ENCODE measurements at regions not wholly inside any gene's neighbourhood (a gene's known extent, or its start where the extent isn't known, plus 50 kb on each side); places are given as distances from the start of the nearest gene placed in this dataset.
"Not testable (repeated sequence)": the region's sequence is repeated elsewhere in the genome, so short reads cannot be mapped to it uniquely, and the experiment has no call there.

GRCh38 chr1:206297145-206298031, 94.0 kb downstream of the SRGAP2 start:
- not testable (repeated sequence) for H3K4me2 ChIP-seq; H4K20me1 ChIP-seq; H3K36me3 ChIP-seq; H3K9ac ChIP-seq; H3K27me3 ChIP-seq; H3K4me3 ChIP-seq; H3K9me3 ChIP-seq (replicated peaks in 1 of 11); H3K27ac ChIP-seq
- peaks cover 0 to 14% (median 3%) of the 10 kb centered on the region in 10 experiments; a peak in 5 of 20 replicates for H3K4me1 ChIP-seq

DNA sequence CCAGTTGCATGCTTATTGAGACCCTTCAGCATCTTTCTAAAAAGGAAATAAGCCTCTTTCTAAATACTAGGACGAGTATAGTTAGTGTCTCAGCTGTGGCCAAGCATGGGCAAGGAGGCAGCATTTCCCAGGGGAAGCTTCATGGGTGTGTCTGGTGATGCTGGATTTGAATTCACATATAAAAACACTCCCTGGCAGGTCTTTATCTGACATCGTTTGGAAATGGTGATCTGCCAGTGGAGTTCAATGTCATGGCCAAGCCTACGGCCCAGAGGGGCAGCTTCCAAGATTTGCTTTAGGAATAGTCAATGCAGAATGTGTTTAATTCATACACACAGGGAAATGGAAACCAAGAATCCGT, 94.7 kb downstream of the SRGAP2 start:
- H3K27me3 ChIP-seq; H3K4me3 ChIP-seq; H3K9me3 ChIP-seq (replicated peaks in 1 of 11); H4K20me1 ChIP-seq; H3K9ac ChIP-seq; H3K36me3 ChIP-seq; H3K27ac ChIP-seq: not testable (repeated sequence)
- Histone ChIP-seq H3K4me2 (peak overlapping the region in 1 of 11 experiments; percentile 29; a peak in 2 of 22 replicates), H3K4me1 (peaks cover 0 to 14% (median 3%) of the 10 kb centered on the region in 10 experiments; a peak in 5 of 20 replicates)

- H3K27me3 ChIP-seq; H3K4me3 ChIP-seq; H3K36me3 ChIP-seq; H3K9ac ChIP-seq; H4K20me1 ChIP-seq; H3K4me2 ChIP-seq; H3K9me3 ChIP-seq (replicated peaks in 1 of 11): not testable (repeated sequence)
- Histone ChIP-seq H3K27ac (peak overlapping the region in 1 of 11 experiments; percentile 47; a peak in 3 of 22 replicates), H3K4me1 (peaks cover 0 to 14% (median 3%) of the 10 kb centered on the region in 10 experiments; a peak in 5 of 20 replicates)
Measured at GRCh38 chr1:206299181-206299791, 95.9 kb downstream of the SRGAP2 start.

DNA sequence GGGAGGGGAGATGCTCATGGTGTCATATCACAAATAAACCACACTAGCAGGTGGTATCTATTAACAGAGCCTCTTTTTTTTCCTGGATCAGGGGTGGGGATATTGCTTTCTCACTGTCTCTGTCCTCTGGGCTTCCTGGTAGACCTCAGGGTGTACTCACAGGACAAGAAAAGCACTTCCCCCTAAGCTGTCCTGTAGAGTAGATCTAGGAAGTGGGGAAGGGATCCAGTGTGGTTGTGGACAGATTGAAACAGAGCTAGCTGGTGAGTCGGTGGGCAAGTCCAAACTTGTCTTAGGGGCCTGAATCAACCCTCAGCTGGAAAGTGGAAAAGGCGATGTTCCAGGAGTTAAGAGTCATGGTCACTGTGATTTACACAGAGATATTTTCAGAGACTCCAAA, 96.6 kb downstream of the SRGAP2 start:
- H3K36me3 ChIP-seq; H3K27ac ChIP-seq; H3K9ac ChIP-seq; H4K20me1 ChIP-seq; H3K9me3 ChIP-seq (replicated peaks in 1 of 11); H3K27me3 ChIP-seq; H3K4me3 ChIP-seq; H3K4me2 ChIP-seq: not testable (repeated sequence)
- H3K4me1 ChIP-seq = peaks cover 0 to 14% (median 3%) of the 10 kb centered on the region in 10 experiments; a peak in 5 of 20 replicates

GRCh38 chr1:206302056-206302455, 98.7 kb downstream of the SRGAP2 start:
- H3K9me3 ChIP-seq (replicated peaks in 1 of 11); H3K27ac ChIP-seq; H4K20me1 ChIP-seq; H3K4me3 ChIP-seq; H3K27me3 ChIP-seq; H3K4me2 ChIP-seq; H3K9ac ChIP-seq: not testable (repeated sequence)
- H3K4me1 ChIP-seq = peaks cover 0 to 14% (median 3%) of the 10 kb centered on the region in 10 experiments; a peak in 5 of 20 replicates
- H3K36me3 ChIP-seq = peaks cover 0 to 15% (median 5%) of the 10 kb centered on the region in 11 experiments; a peak in 9 of 22 replicates

- H3K4me3 ChIP-seq; H3K9ac ChIP-seq; H3K4me1 ChIP-seq; H3K27me3 ChIP-seq; H4K20me1 ChIP-seq; H3K27ac ChIP-seq; H3K4me2 ChIP-seq; H3K9me3 ChIP-seq (replicated peaks in 1 of 11): not testable (repeated sequence)
- H3K36me3 ChIP-seq = peaks cover 0 to 15% (median 5%) of the 10 kb centered on the region in 11 experiments; a peak in 9 of 22 replicates
Measured at GRCh38 chr1:206307442-206307841, 104.1 kb downstream of the SRGAP2 start.

DNA sequence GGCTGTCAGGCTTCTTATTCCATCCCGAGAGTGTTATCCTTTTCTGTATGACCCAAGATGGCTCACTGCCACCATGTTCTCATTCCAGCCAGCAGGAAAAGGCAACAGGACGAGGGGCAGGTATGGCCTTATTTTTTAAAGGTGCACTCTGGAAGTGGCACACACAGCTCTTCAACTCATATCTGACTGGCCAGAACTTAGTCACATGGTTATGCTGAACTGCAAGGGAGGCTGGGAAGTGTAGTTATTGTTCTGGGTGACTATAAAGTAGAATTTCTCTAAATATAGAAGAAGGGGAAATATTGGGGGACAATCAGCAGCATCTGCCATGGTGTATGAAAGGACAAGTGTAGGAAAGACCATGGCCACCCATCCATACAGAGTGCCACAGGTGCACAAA, 107.6 kb downstream of the SRGAP2 start:
- not testable (repeated sequence) for H3K4me1 ChIP-seq; H3K4me2 ChIP-seq; H3K27me3 ChIP-seq; H3K9ac ChIP-seq; H3K9me3 ChIP-seq (replicated peaks in 1 of 11); H3K36me3 ChIP-seq; H4K20me1 ChIP-seq; H3K4me3 ChIP-seq; H3K27ac ChIP-seq

- not testable (repeated sequence) for H3K27ac ChIP-seq; H3K9me3 ChIP-seq (replicated peaks in 1 of 11); H3K4me2 ChIP-seq; H3K4me1 ChIP-seq; H3K27me3 ChIP-seq; H3K4me3 ChIP-seq; H4K20me1 ChIP-seq; H3K36me3 ChIP-seq; H3K9ac ChIP-seq
Measured at GRCh38 chr1:206311611-206312273, 108.4 kb downstream of the SRGAP2 start.

DNA sequence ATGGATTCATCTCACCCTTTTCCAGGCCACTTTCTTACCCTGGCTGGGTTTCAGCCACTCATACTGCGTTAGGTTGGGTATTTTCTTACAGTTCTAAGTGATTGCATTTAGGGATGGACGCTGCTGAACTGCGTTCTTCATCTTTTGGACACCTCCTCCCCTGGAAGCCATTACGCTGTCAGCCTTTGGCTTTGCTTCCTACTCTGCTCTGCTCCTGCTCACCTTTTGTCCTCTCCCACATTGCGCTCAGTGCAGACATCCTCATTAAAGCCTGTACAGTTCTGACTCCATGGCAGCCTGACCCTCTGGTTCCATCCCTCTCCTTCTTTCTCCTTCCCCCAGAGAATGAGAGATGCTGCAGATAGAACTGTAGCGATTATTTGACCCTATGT, 108.9 kb downstream of the SRGAP2 start:
- not testable (repeated sequence) for H4K20me1 ChIP-seq; H3K4me2 ChIP-seq; H3K9me3 ChIP-seq (replicated peaks in 1 of 11); H3K27me3 ChIP-seq; H3K4me3 ChIP-seq; H3K36me3 ChIP-seq; H3K27ac ChIP-seq; H3K4me1 ChIP-seq; H3K9ac ChIP-seq

- H3K4me1 ChIP-seq; H3K9me3 ChIP-seq (replicated peaks in 1 of 11); H3K36me3 ChIP-seq; H4K20me1 ChIP-seq; H3K4me2 ChIP-seq; H3K27me3 ChIP-seq; H3K27ac ChIP-seq; H3K4me3 ChIP-seq; H3K9ac ChIP-seq: not testable (repeated sequence)
Measured at GRCh38 chr1:206314951-206315636, 111.8 kb downstream of the SRGAP2 start.

DNA sequence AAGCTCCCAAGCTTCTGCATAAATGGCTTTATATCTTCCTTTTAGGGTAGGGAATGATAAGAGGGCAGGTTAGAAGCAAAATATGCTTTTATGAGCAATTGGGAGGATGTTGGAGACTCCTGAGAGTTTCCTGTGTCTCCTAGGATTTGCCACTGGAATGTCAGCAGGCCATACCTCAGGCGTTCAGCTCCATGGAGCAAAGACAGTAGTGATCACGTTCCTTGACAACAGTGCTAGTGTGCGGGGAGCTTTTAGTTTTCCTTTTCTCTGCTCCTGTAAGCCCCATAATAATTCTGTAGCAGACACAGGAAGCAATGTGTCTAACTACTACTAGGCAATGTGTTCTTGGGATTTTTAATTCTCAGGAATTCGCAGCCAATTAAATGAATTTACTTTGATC, 113.6 kb downstream of the SRGAP2 start:
- H3K4me2 ChIP-seq; H3K4me1 ChIP-seq; H3K27me3 ChIP-seq; H3K9me3 ChIP-seq (replicated peaks in 1 of 11); H3K36me3 ChIP-seq; H3K4me3 ChIP-seq; H3K27ac ChIP-seq; H4K20me1 ChIP-seq; H3K9ac ChIP-seq: not testable (repeated sequence)

GRCh38 chr1:206317878-206318514, 114.7 kb downstream of the SRGAP2 start:
- H4K20me1 ChIP-seq; H3K36me3 ChIP-seq; H3K4me3 ChIP-seq; H3K4me1 ChIP-seq; H3K27me3 ChIP-seq; H3K9me3 ChIP-seq (replicated peaks in 1 of 11): not testable (repeated sequence)
- peak overlapping the region in 7 of 11 experiments; percentile 38 to 71 (median 66); a peak in 13 of 22 replicates for H3K27ac ChIP-seq
- peak overlapping the region in 5 of 11 experiments; percentile 15 to 52 (median 34); a peak in 2 of 22 replicates for H3K9ac ChIP-seq
- peak overlapping the region in 4 of 11 experiments; percentile 23 to 26 (median 26); a peak in 2 of 22 replicates for H3K4me2 ChIP-seq

GRCh38 chr1:206320227-206320626, 116.9 kb downstream of the SRGAP2 start:
- H3K9me3 ChIP-seq (replicated peaks in 1 of 11); H3K4me3 ChIP-seq; H3K4me1 ChIP-seq; H3K27ac ChIP-seq; H3K4me2 ChIP-seq; H4K20me1 ChIP-seq; H3K36me3 ChIP-seq; H3K9ac ChIP-seq; H3K27me3 ChIP-seq: not testable (repeated sequence)
